SK-N-DZ (cell line): ENCODE measurements at regions not wholly inside any gene's neighbourhood (a gene's known extent, or its start where the extent isn't known, plus 50 kb on each side); places are given as distances from the start of the nearest gene placed in this dataset.

Experiments
- DNase-seq: peaks from one replicate; pipeline ENCODE4 v3.0.0-alpha.2; 2015; ENCODE audit warnings: low spot score

GRCh38 chr5:52498607-52499006 lies 289.1 kb upstream of the ITGA1 start:
- DNase-seq, result no peak

GRCh38 chr5:52502460-52502999 lies 285.2 kb upstream of the ITGA1 start:
- DNase-seq, result peak; percentile 90

GRCh38 chr5:52504584-52505240 lies 283.0 kb upstream of the ITGA1 start:
- peak; percentile 12 for DNase-seq

- DNase-seq, result no peak
These were observed 270.0 kb upstream of the ITGA1 start for GRCh38 chr5:52517667-52518066.

GRCh38 chr5:52520171-52520570 lies 267.5 kb upstream of the ITGA1 start:
- no peak for DNase-seq

GRCh38 chr5:52521236-52521635 lies 266.5 kb upstream of the ITGA1 start:
- DNase-seq, result no peak

GRCh38 chr5:52523701-52524100 lies 264.0 kb upstream of the ITGA1 start:
- no peak for DNase-seq

- no peak for DNase-seq
These were observed 256.6 kb upstream of the ITGA1 start for GRCh38 chr5:52531105-52531504.

GRCh38 chr5:52543594-52543993 lies 244.1 kb upstream of the ITGA1 start:
- DNase-seq, result no peak

- no peak for DNase-seq
These were observed 243.0 kb upstream of the ITGA1 start for GRCh38 chr5:52544738-52545137.

- peak; percentile 34 for DNase-seq
These were observed 233.4 kb upstream of the ITGA1 start for GRCh38 chr5:52554293-52554692.

GRCh38 chr5:52560366-52560765 lies 227.3 kb upstream of the ITGA1 start:
- peak; percentile 77 for DNase-seq

- peak; percentile 77 for DNase-seq
These were observed 225.2 kb upstream of the ITGA1 start for GRCh38 chr5:52562473-52562872.

GRCh38 chr5:52564587-52564986 lies 223.1 kb upstream of the ITGA1 start:
- no peak for DNase-seq

- DNase-seq, result no peak
These were observed 210.2 kb upstream of the ITGA1 start for GRCh38 chr5:52577546-52577945.

- DNase-seq, result no peak
These were observed 208.3 kb upstream of the ITGA1 start for GRCh38 chr5:52579391-52579790.

- DNase-seq, result no peak
These were observed 206.8 kb upstream of the ITGA1 start for GRCh38 chr5:52580921-52581320.

- DNase-seq, result no peak
These were observed 205.4 kb upstream of the ITGA1 start for GRCh38 chr5:52582313-52582712.

GRCh38 chr5:52587131-52587530 lies 200.6 kb upstream of the ITGA1 start:
- DNase-seq, result no peak

- DNase-seq, result no peak
These were observed 190.1 kb upstream of the ITGA1 start for GRCh38 chr5:52597625-52598024.

GRCh38 chr5:52598968-52599367 lies 188.7 kb upstream of the ITGA1 start:
- DNase-seq, result no peak

- DNase-seq, result no peak
These were observed 183.8 kb upstream of the ITGA1 start for GRCh38 chr5:52603778-52604554.
